ENCODE measurements at regions not wholly inside any gene's neighbourhood (a gene's known extent, or its start where the extent isn't known, plus 50 kb on each side); places are given as distances from the start of the nearest gene placed in this dataset.

GRCh38 chr5:4942831-4943178 lies 197.3 kb upstream of the ADAMTS16 start:
- DNase-seq (ENCODE audit: low spot score in 2 of 2), result no peak
- intact Hi-C loops (cut with DNase I), result no loop called here

DNA sequence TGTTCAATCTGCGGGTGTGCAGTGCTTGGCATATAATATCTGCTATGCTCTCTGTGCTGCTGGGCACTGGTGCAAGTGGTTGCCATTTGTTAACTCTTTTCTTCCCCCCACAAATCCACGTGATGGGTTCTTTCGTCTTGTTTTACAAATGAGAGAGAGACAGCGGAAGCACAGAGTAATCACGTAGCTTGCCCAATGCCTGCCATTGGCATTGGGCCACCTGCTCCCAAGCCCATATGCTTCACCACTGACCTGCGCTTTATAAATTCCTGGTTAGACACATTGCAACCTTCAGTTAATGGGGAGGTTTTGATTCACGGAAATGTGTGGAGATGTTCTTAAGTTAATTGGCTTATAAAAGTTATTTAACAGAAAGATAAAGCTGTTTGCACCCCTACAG lies 194.8 kb upstream of the ADAMTS16 start:
- Histone ChIP-seq H3K27me3 (no peaks in the 10 kb centered on the region), H3K9me3 (no peaks in the 10 kb centered on the region), H3K36me3 (no peaks in the 10 kb centered on the region), H3K4me1 (no peaks in the 10 kb centered on the region), H3K4me3 (no peak overlapping the region), H3K27ac (no peak overlapping the region)
- intact Hi-C loops (cut with DNase I), result no loop called here
- no peak for DNase-seq (ENCODE audit: low spot score in 2 of 2)
- TF ChIP-seq, protein P1, sequence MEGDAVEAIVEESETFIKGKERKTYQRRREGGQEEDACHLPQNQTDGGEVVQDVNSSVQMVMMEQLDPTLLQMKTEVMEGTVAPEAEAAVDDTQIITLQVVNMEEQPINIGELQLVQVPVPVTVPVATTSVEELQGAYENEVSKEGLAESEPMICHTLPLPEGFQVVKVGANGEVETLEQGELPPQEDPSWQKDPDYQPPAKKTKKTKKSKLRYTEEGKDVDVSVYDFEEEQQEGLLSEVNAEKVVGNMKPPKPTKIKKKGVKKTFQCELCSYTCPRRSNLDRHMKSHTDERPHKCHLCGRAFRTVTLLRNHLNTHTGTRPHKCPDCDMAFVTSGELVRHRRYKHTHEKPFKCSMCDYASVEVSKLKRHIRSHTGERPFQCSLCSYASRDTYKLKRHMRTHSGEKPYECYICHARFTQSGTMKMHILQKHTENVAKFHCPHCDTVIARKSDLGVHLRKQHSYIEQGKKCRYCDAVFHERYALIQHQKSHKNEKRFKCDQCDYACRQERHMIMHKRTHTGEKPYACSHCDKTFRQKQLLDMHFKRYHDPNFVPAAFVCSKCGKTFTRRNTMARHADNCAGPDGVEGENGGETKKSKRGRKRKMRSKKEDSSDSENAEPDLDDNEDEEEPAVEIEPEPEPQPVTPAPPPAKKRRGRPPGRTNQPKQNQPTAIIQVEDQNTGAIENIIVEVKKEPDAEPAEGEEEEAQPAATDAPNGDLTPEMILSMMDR (IDR thresholded peaks at IDR 0.05), result no peak

More at GRCh38 chr5:4942831-4943178, 197.3 kb upstream of the ADAMTS16 start:
- no peaks in the 10 kb centered on the region for H3K4me1 ChIP-seq
- H3K27ac ChIP-seq, result no peak overlapping the region
- H3K27me3 ChIP-seq, result no peaks in the 10 kb centered on the region
- H3K9me3 ChIP-seq, result no peaks in the 10 kb centered on the region
- no peaks in the 10 kb centered on the region for H3K36me3 ChIP-seq
- H3K4me3 ChIP-seq, result no peak overlapping the region
- TF ChIP-seq, protein P1 (IDR thresholded peaks at IDR 0.05), result no peak

DNA sequence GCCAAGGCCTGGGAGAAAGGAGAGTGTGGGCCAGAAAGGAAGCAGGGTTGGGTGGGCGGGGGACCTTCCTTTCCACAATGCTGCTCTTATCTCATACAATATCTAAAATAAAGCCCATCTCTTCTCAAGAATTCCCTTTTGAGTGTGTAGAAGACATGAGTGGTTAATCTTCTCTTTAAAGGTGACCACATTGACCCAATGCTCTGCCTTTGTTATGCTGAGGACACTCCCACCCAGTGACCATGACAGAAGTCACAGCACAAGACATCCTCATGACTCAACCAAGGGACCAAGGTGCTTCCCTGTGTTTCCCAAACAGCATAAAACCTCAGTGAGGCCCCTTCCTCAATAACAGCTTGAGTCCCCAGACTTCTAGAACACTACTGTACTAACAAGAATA lies 193.0 kb upstream of the ADAMTS16 start:
- Histone ChIP-seq H3K9me3 (no peaks in the 10 kb centered on the region), H3K4me1 (no peaks in the 10 kb centered on the region), H3K36me3 (no peaks in the 10 kb centered on the region), H3K27me3 (no peaks in the 10 kb centered on the region), H3K4me3 (no peak overlapping the region), H3K27ac (no peak overlapping the region)
- intact Hi-C loops (cut with DNase I), result no loop called here
- TF ChIP-seq, protein P1 (IDR thresholded peaks at IDR 0.05), result no peak
- DNase-seq (ENCODE audit: low spot score in 2 of 2), result no peak

DNA sequence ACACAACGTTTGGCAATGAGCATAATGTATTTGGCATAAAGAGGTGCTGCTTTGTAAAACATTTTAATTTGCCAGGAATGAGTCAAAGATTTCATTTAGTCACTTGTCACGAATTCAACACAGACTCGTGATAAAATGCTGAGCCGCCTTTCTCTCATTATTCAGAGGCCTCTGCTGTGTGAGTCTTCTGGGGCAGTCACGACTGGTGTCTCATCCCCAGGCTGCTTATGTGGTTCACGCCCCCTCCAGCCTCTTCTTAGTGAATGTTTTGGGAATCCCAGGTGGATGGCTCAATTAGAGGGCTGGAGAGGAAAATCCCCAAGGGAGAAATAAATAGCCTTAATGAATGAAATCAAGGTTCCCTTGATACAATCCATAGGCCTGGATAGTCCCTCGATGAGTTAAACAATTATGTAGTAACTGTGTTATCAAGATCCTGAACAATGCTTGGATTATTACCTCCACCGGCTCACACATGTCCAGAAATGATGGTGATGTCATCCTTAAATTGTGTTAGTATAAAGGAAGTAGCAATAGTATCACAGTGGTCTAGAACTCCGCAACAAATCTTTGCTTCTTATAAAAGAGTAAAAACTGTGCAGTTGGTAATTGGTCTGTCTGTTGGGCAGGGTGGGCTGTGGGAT lies 192.1 kb upstream of the ADAMTS16 start:
- no peak overlapping the region for H3K4me3 ChIP-seq
- H3K27me3 ChIP-seq, result no peaks in the 10 kb centered on the region
- no peaks in the 10 kb centered on the region for H3K36me3 ChIP-seq
- H3K27ac ChIP-seq, result no peak overlapping the region
- intact Hi-C loops (cut with DNase I), result no loop called here
- no peak for DNase-seq (ENCODE audit: low spot score in 2 of 2)
- H3K4me1 ChIP-seq, result no peaks in the 10 kb centered on the region
- H3K9me3 ChIP-seq, result no peaks in the 10 kb centered on the region
- TF ChIP-seq, protein P1 (IDR thresholded peaks at IDR 0.05), result no peak

GRCh38 chr5:4949108-4949507 lies 191.0 kb upstream of the ADAMTS16 start:
- intact Hi-C loops (cut with DNase I), result no loop called here
- TF ChIP-seq, protein P1 (IDR thresholded peaks at IDR 0.05), result no peak

GRCh38 chr5:4953576-4953975 lies 186.6 kb upstream of the ADAMTS16 start:
- H3K9me3 ChIP-seq, result no peaks in the 10 kb centered on the region
- TF ChIP-seq, protein P1 (IDR thresholded peaks at IDR 0.05), result no peak
- DNase-seq (ENCODE audit: low spot score in 2 of 2), result no peak
- H3K4me1 ChIP-seq, result no peaks in the 10 kb centered on the region
- no peaks in the 10 kb centered on the region for H3K36me3 ChIP-seq
- no peak overlapping the region for H3K4me3 ChIP-seq
- no peaks in the 10 kb centered on the region for H3K27me3 ChIP-seq
- intact Hi-C loops (cut with DNase I), result no loop called here
- no peak overlapping the region for H3K27ac ChIP-seq

More at GRCh38 chr5:4949108-4949507, 191.0 kb upstream of the ADAMTS16 start:
- Histone ChIP-seq H3K27ac (no peak overlapping the region), H3K27me3 (no peaks in the 10 kb centered on the region), H3K4me1 (no peaks in the 10 kb centered on the region), H3K36me3 (no peaks in the 10 kb centered on the region), H3K9me3 (no peaks in the 10 kb centered on the region), H3K4me3 (no peak overlapping the region)
- DNase-seq (ENCODE audit: low spot score in 2 of 2), result no peak
